ENCODE measurements at regions not wholly inside any gene's neighbourhood (a gene's known extent, or its start where the extent isn't known, plus 50 kb on each side); places are given as distances from the start of the nearest gene placed in this dataset.
A peak's percentile ranks its signal among the peaks of the same experiment; 100 is the strongest.

DNA sequence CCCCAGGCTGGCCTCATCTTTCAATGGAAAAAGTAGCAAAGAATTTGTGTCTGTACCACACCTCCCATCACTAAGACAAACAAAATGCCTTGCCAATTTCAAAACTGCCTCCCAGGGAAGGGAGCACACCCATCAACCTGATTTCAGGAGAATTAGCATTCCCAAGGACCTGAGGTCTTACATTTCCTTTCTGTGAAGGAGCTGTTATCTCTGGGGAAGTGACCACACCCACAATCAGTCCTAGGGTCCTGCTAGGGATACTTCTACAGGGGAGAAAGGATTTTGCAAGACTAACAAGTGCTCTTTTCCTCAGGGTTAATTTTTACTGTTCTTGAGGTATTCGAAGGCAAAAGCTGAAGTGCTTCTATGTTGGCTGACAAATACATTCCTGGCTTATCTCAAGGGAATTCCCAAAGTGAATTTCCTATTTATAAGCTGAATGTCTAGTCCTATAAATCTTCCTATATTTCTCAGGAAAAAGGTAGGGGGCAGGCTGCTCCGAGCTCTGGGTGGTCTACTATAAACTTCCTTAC lies 97.4 kb upstream of the ITGA1 start:
- no peak for DNase-seq

DNA sequence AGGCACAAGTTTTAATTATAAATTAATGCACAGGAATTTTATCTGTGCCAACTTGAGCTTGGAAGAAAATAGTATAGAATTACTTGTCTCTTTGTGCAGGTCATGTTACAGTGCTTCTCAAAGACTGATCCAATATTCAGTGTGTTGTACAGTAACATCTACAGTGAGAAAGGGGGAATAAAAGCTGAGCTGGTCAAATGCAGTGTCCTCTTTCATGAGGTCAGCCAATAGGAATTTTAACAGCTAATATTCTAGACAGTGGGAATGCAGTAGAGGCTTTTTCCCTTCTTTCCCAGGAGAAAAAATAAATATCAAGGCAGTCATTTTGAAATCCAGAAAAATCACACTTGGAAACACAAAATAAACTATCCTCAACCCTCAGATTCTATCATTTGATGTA lies 95.7 kb upstream of the ITGA1 start:
- no peak for DNase-seq

DNA sequence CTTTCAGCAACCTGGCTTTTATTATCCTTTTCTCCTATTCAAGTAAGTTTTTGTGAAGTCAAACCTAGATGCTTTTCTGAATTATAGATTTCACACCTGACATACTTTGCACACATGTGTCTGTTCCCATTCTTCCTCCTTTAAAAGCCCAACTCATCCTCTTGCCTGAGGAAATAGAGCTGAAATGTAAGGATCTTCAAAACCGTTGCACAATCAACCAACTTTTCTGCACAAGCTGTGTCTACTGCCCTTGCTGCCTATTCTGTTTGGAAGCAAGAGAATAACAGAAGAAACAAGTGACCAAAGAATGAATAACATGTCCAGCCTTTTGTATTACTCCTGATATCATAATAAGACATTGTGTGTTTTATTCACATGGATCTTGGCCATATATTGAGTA lies 95.1 kb upstream of the ITGA1 start:
- DNase-seq: no peak

DNA sequence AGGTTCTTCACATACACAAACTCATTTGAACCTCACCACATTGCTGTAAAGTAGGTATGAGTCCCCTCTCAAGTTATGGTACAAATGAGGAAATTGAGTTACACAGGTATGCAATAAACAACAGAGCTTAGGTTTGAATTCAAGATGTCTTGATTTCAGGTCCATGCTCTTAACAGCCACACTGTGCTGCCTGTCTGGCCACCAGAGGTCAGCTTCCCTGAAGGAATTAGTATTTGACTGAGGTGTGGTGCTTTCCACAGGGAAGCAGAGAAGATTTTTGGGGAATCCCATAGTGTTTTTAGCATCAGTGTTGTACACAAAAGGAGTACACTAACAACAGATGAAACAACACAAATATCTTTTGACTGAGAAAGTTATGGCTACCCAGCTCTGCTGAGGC lies 94.4 kb upstream of the ITGA1 start:
- peak; percentile 27 for DNase-seq

DNA sequence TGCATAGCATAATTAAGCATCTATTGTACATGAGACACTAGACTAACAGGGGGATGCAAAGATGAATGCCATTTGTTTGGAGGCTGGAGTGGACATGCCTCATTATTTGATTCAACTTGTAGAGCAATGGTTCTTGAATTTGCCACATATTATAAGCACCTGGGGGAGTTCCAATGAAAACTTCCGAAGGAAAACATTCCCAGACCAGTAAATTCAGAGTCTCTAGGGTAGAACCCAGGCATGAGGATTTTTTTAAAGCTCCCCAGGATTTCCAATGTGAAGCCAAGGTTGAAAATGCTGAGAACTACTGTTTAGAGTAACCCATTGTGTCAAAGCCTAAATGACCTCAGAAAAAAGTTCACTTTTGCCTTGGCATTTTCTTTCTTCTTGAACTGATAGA lies 93.9 kb upstream of the ITGA1 start:
- DNase-seq: no peak

DNA sequence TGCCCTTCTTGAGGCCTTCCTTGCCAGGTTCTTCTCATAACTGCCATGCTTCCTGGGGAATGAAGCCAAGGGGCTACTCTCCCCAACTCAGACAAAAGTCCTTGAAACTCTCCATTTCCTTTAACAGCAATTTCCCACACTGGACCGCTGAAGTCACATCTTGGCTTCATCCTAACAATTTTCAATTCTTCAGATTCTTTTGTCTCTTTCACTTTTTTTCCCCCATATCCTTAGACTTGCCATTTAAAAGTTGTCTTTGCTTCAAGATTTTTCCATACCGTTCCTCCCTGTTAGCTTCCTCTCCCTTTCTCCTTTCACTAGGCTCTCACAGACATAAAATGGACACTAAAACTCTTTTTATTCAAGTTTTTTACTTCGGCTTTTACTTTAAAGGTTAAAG lies 93.1 kb upstream of the ITGA1 start:
- no peak for DNase-seq

DNA sequence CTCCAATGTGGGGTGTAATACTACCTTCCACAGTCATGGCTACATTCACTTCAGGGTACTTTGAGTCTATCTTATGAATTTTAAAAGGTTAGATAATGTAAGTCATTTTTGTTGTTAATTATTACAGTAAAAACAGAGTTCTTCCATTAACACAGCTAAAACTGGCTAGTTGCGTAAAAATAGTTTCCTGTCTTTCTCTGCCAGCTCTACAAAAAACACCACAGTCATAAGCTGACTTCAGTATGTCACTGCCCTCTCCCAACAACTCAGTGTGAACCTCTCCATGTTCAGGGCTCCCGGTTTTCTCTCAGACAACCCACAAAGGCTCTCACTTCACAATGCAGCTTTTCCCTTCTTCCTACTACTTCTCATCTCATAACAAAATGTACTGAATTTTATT lies 84.8 kb upstream of the ITGA1 start:
- DNase-seq: no peak

DNA sequence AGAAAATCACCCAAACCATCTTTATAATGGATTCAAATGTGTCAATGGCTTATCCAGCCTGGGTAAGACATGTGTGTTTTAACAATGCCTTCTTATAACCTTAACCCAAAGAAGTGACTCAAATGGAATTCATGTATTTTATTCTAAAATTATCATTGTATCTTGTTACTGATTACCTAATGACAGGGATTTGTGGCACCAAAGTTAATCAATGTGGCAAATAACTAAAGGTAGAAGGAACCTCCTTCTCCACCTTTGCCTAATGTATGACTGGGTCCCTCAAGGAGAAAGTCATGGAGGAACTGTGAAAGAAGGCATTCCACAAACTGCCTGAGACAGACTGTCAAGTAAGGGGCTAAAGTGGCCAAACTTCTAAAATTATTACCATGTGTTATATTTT lies 84.4 kb upstream of the ITGA1 start:
- DNase-seq: no peak

DNA sequence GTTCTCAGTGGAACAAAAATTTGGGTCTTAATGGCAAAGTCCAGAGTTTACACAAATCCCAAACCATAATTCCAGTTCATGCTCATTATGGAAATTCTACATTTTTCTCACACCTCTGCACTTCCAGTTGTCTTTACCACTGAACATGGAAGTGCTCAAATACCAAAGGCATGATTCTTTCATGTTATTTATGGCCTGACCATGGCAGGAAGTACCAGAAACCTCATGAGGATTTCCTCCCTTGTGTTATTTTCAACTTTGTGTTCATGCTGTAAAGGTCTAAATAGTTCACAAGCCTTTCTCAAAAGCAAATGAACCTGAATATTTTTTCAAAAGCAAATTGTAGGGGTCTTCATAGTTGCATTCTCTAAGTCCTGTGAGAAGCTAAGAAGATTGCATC lies 82.0 kb upstream of the ITGA1 start:
- DNase-seq: no peak

DNA sequence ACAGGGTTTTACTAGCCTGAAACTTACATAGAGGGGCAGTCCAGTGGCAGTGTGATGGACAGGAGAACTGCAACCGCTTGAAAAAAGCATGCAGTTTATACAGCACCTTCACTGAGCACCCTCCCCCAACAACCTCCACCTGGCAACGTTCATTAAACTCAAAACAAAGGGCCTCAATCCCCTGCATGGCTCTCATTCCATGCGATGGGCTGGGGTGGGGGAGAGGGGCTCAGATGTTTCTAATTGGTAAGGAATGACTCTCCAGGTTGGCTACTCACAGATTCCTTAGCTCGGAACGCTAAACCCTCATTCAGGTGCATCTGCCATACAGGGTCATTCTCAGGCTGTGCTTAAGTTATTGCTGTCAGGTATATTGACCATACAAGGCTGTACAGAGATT lies 80.9 kb upstream of the ITGA1 start:
- no peak for DNase-seq

DNA sequence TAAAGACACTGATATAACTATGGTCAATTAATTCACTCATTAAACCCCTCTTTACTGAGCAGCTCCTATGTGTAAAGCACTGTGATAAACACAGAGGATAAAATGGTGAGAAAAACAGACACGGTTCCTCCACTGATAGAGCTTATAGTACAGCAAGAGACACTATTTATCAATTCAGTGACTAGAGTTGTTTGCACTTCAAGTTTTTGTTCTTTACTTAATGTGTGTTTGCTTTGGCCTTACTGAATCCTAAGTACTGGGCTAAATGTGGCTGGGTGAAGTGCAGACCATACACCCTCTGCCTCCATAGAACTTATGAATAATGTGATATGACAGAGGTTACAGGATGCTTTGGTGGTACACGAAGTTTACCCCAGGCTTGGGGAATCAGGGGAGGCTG lies 80.1 kb upstream of the ITGA1 start:
- no peak for DNase-seq

DNA sequence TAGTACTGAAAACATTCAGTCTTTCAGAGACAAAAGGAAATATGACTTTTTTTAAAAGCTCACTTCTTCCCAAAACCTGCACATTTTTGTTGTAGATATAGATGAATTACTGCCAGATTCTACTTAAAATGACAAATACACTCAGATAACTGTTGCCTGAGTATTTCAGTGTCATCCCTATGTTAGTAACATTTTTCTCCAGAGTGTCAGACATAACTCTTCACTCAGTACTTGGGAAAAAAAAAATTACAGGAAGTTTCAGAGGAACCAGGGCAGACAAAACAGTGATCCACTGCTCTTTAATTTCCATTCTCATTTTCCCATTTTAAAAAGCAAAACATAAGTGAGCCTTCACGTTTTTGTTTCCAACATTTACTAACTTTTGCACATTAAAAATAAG lies 79.3 kb upstream of the ITGA1 start:
- DNase-seq: no peak

DNA sequence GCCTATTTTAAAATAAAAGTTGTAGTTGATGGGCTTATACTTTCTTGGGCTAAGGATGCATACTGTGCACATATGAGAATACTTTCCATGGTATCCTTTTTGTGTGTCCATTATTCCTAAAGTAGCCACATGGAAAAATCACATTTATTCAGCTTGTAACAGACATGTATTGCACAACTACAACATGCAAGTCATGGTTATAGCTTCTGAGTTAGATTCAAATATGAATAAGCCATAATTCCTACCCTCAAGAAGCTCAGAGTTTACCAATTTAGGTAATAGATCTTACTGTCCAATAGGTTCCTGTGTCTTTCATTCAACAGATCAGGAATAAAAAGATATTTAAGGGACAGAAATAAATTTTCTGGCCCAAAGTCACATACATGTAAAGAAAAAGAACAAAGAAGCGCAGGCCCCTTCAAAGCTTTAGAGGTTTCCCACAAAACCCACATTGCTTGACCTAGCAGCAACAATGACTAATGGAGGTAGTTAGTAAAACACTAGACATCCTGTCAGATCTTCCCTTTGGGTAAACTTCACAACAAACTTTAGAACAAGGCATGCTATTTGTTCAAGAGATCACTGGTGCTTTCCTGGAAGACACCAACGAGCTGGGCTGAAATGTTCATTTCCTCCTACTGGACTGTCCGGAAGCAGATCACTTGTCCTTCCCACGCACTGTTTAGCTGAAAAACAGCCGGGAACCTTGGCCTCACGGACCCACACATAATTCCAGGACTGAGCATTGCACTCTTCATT lies 78.4 kb upstream of the ITGA1 start:
- no peak for DNase-seq

DNA sequence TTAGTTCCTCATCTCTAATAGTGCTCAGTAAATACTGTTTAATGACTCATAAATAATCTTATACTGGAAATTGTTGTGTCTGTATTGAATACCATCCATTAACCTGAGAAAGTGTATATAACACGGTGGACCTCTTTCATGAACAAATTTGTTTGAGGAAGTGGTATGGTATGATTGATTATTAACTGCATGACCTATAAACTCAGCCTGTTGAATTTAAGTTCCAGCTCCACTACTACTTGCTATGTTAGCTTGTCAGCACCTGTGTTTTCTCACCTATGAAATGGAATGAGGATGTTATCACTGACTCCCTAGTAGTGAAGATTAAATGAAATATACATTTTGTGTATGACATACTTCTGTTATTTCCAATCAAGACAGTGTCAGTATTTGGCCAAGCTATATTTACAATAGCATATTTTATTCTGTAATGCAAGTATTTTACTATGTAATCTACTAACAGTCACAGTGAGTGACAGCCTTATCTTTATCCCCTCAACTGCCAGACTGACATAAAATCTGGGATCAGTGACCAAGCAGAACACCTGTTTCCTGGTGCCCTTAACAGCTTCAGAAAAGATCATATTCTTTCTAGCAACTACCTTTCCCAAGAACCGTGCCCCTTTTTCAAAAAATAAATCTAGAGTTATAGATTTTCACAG lies 77.3 kb upstream of the ITGA1 start:
- no peak for DNase-seq

DNA sequence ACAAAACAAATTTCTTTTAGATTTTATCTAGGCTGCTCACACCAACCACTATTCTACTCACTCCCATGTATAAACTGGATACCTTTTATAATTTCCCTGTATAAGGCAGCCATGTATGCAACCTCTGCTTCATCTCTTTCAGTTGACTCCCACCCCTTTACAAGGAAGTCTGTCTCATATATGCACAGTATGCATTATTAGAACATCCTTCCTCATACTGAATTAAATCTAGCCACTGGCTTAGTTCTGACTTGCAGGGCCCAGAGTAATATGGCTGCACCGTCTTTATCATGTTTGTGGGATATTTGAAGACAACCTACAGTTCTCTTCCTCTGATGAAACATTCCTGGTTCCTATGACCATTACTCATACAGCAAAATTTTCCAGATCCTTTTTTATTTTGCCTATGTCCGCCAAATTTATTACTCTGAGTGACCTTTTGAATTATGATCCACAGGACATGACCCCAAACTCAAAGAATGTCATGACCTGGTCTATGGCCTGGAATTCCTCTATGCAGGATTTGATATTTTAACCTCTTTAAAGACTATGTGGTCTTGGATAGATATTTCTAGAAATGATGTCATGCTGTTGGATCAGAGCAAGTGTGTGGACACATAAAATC lies 76.6 kb upstream of the ITGA1 start:
- DNase-seq: no peak

DNA sequence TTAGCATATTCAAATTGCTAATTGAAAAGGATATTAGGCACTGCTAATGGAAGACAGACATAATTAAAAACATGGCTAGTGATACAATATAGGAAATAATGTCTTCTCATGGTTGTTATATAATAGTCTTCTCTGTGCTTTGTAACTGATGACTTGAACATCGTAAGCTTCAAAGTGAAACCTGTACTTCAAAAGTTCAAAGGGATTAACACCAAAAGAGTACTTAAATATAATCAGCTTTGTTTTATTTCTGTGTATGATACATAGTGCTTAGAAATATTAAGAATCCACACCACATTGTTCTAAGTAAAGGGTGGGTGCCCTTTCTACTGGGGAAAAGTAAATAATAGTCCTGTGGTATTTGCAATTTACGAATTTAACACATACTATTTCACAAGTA lies 75.4 kb upstream of the ITGA1 start:
- DNase-seq: no peak

DNA sequence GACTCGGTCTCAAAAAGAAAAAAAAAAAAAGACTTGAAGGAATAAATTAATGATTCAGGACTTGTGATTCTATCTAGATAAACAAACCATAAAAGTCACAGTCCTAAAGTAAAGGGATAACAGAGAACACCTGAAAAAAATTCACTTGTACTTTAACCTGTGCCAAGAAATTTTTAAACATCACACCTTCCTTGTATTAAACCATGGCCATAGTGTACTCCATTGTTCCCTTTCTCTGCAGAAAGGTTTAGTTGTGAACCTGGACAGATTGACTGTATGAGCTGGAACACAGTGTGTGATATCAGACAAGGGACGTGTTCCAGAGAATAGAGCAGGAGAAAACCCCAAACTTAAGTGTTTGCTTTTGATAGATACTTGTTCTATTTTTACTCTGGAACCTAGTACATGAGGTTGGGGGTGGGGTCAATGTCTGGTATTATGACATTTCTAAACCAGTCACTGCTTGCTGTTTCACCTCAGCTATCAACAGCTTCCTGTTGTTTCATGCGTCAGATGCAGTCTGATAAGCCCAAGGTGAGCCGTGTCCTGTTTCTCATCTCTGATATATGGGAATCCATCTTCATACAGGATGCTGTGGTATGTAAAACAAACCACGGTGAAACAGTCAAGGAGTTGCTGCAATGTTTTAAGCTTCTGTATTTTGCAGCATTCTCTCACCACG lies 62.5 kb upstream of the ITGA1 start:
- peak; percentile 48 for DNase-seq

DNA sequence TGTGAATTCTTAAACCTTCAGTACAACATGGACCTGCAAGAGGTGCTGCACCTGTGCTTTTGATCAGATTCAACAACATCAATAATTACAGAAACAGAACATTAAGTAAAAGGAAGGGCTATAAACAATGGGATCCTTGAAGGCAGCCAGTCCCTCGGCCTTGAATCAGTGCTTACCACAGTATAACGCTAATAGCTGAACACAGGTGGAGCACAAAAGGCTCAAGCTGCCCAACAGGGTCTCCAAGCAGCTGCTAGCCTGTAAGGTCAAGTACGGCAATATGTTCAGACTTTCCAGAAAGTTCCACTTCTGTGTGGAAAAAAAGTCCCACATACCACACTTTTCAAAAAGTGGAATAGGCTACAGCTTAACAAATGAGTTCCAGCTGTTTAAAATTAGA lies 61.9 kb upstream of the ITGA1 start:
- no peak for DNase-seq

DNA sequence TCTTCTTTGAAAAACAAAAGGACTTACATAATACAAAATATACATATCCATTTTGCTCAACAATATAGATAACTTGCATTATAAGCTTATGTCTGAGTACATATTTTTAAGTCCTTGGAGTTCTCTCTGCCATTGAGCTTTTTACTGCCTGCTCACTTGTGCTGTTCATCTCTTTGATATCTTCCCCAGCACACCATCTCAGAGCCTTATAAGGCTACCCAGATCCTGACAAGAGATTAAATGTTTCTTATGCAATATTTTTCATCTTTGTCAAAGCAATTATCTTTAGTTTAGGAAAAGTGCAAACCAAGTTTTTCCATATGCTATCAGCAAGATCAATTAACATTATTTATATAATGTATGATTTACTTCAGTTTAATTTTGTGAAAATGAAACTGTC lies 60.7 kb upstream of the ITGA1 start:
- no peak for DNase-seq

DNA sequence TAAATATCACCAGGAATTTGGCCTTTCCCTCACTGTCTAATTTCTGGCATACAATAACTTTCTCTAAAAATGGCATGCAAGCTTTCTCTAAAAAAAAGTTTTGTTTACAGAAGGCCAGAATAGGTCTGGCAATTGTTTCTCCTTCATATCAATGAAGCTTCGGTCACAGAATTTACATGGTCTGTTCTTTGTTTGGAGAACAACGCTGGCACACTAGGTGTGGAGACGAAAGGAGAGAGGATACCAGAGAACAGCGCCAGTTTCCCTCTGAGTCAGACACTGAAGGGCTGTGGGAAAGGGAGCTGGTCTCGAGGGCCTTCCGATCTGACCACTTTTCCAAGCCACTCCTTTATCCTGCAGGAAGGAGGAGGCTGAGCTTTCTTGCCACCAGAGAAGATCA lies 60.1 kb upstream of the ITGA1 start:
- no peak for DNase-seq

DNA sequence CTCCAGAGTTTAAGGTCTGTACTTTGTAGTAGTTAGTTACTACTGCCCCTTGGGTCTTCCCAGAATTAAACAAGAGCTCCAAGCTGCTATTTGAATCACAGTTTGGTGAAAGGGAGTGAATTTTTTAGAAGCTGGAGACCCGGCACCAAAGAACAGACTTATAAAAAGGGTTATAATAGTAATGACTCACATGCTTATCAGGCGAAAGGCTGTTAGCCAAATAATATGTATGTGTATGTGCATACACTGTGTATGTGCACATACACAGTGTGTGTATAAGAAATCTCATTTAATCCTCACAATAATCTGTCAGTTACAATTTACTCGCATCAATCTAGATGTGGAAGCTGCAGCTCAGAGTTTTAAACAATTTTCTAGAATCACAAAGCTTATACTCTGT lies 59.5 kb upstream of the ITGA1 start:
- no peak for DNase-seq

DNA sequence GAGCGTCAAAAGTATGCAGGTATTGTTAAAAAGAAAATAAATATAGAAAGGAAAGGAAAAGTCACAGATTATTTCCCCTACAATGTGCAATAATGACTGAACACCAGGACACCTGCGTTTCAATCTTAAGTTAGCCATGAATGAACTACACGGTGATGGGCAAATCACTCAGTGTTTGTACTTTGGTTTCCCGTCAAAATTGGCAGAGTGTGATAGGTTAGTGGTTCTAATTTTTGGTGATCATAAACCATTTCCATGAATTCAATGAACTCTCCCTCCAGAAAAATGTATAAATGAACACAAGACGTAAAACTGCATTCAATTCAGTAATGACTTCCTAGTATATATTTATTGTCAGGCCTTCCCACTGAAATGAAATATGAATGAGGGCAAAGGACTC lies 59.0 kb upstream of the ITGA1 start:
- DNase-seq: no peak

DNA sequence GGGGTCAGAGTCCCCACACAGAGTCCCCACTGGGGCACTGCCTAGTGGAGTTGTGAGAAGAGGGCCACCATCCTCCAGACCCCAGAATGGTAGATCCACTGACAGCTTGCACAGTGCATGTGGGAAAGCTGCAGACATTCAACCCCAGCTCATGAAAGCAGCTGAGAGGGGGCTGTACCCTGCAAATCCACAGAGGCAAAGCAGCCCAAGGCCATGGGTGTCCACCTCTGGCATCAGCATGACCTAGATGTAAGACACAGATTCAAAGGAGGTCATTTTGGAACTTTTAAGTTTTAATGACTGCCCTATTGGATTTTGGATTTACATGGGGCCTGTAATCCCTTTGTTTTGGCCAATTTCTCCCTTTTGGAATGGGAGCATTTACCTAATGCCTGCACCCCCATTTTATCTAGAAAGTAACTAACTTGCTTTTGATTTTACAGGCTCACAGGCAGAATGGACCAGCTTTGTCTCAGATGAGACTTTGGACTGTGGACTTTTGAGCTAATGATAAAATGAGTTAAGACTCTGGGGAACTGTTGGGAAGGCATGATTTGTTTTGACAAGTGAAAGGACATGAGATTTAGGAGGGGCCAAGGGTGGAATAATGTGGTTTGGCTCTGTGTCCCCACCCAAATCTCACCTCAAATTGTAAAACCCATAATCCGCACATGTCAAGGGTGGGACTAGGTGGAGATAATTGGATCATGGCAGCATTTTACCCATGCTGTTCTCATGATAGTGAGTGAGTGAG lies 56.3 kb upstream of the ITGA1 start:
- no peak for DNase-seq
